CD4-positive, alpha-beta T cell treated with Interleukin-4 for 1 hour (primary cell): ENCODE measurements at regions not wholly inside any gene's neighbourhood (a gene's known extent, or its start where the extent isn't known, plus 50 kb on each side); places are given as distances from the start of the nearest gene placed in this dataset.
A peak's percentile ranks its signal among the peaks of the same experiment; 100 is the strongest.
"Not testable (repeated sequence)": the region's sequence is repeated elsewhere in the genome, so short reads cannot be mapped to it uniquely, and the experiment has no call there.

ENCODE experiments used
- DNase-seq, 2 donors: peaks; one replicate each; pipeline ENCODE4 v3.0.0-alpha.2; 2020 to 2022

DNA sequence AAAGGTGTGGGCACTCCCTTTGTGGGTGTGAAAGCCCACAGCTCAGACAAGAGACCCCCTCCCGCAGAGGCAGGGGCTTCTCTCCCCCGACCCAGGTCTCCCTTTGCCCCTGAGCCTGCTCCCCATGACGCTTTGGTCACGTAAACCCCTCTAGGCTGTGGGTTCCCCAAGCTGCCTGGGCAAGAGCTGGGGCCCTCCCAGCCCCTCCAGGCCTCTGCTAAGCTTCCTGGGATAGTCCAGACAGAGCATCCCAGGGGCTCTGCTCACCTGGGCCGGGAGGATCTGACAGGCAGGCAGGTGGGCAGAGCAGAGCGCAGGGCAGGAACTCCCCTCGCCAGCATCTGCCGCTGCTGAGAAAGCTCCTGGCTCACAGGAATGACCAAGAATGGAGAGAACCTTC lies 177.3 kb downstream of the BANP start:
- no peak for DNase-seq

DNA sequence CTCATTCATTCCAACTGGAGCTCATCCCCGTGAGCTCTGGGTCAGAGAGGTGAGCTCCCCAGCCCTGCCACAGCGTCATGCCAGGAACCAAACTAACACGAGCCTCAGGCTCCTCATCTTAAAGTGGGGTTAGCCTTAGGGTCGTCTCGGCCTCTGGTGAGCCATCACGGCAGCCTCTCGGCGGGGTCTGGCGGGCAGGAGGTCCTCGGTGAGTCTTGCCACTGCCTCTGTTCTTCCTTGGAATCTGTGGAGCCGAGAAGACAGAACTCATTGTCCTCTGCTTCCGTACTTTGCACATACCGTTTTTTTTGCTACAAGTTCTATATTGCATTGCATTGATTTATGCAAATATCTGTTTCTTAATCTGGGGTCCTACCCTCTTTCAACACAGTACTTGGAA lies 177.9 kb downstream of the BANP start:
- DNase-seq: not testable (repeated sequence)

DNA sequence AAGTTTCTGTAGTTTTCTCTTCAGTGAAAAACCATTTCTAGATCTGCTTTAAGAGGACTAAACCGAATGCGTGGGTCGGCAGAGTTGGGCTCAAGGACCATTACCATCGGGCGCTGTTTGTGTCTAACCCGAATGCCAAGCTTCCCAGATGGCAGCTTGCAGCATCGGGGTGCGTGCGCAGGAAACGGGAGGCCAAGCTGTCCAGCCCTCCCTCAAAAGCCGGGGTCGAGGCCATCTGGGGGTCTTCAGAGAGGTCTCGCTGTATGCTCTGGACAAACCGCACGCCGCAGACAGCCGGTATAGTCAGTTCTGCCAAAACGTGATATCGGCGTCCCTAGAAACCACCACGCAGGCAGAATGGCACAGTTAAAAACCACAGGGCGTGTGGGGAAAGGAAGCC lies 178.8 kb downstream of the BANP start:
- DNase-seq: no peak

DNA sequence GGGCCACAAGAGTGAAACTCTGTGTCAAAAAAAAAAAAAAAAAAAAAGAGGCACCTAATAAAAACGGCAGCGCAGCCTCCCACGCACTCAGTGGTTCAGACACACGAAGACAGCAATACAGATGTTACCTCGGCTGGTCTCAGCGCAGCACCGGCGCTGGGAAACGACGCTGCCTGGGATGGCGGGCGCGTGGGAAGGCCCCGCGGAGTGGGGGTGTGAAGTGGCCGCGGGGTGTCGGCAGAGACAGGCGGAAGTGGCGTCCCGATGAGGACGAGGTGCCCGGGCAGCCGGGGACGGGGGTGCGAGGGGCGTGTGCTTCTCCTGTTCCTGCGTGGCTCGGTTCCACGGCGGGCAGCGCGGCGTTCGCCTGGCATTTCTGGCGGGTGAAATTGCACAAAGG lies 179.4 kb downstream of the BANP start:
- no peak for DNase-seq

DNA sequence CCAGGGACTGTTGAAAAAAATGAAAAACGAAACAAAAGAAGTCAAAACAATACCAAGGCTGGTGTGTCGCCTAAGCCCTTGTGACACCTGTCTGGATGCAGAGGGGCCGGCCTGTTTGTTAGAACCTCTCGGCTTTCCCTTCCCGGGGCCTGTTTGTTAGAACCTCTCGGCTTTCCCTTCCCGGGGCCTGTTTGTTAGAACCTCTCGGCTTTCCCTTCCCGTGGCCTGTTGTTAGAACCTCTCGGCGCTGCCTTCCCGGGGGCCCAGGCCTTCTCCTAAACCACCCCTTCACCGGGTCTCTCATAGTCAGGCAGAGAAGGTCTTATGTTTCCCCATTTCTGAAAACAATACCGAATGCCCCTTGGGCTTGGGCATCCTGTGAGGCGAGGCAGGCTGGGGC lies 180.0 kb downstream of the BANP start:
- DNase-seq: no peak

DNA sequence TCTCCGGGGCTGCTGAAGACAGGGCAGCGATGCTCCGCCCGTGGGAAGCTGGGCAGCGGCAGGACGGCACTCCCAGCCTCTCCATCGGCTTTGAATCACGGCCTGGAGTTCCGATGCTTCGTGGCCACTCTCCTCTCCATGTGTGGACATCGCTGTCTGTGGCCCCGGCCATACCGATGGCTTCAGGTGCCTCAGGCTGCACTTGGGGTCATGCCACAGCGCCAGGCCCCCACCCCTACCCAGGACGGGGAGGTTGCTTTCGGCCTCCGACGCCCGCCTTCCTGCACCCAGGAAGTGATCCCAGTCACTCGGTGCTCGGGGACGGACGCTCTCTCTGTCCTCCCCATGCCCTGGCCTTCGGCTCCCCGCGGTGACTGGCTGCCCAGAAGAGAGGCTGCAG lies 180.7 kb downstream of the BANP start:
- DNase-seq: no peak

DNA sequence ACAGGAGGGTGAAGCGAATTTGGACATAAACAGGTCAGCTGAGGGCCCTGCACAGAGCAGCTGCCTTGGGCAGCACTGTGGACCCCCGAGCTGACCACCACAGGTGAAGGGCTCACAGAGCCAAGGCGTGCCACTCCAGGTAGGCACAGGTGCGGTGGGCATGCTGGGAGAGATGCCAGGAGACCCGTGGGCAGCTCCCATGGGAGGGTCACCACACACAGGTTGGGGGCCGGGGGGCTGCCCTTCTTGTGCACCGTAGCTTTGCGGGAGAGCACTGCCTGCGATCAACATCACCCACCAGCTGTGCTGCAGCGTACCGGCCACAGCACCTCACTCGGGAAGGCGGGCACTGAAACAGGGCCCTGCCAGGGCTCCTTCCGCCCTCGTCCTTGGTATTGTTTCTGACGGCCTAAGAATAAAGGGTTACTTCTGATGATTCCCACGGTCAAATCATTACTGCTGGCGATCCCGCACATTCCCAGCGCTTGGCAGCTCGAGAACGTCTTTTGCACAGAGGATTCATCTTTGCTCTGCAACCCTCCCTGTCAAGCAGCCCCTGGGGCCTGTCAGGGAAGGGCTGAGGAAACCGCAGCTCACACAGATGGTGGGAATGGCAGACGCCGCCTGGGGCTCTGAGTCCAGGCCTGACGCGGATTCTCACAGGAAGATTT lies 181.7 kb downstream of the BANP start:
- no peak for DNase-seq

DNA sequence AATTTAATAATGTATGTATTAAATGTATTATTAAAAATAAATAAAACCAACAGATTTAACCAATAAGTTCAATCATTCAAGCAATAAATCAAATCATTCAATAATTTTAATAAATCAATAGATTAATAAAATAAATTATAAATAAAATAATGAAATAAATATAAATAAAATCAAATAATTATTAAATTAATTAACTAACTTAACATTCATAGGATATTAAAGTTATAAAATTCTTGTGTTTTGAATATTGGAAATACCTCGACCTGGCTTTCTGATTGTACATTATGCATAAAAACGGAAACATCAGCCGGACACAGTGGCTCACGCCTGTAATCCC lies 182.2 kb downstream of the BANP start:
- DNase-seq: no peak

DNA sequence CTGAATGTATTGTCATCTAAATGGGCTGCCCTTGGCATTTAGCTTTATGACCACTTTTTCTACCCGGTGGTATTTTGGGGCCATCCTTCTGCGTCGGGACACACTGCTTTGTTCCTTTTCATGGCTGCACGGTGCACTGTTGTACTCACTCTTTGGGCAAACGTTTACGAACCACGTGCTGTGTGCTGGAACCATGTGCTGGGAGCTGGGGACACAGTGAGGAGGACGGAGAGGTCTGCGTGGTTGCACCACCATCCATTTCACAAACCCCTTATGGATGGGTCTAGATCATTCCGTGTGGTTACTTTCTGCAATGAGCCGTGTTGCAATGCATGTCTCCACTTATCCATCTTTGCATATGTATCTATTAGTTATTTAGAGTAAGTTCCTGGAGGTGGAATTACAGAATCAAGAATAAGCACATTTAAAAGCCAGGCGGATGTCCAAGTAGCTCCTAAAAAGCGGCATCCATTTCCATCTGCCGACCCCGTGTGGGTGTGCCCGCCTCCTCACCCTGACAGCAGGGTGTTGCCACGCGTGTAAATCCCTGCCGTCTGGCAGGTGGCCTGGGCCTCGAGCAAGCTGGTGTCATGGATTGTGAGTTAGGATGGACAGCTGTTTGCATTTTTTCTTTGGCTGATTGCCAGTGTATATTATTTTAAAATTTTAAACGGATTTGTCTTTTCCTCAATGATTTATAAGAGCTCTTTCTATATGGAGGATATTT lies 183.1 kb downstream of the BANP start:
- not testable (repeated sequence) for DNase-seq

DNA sequence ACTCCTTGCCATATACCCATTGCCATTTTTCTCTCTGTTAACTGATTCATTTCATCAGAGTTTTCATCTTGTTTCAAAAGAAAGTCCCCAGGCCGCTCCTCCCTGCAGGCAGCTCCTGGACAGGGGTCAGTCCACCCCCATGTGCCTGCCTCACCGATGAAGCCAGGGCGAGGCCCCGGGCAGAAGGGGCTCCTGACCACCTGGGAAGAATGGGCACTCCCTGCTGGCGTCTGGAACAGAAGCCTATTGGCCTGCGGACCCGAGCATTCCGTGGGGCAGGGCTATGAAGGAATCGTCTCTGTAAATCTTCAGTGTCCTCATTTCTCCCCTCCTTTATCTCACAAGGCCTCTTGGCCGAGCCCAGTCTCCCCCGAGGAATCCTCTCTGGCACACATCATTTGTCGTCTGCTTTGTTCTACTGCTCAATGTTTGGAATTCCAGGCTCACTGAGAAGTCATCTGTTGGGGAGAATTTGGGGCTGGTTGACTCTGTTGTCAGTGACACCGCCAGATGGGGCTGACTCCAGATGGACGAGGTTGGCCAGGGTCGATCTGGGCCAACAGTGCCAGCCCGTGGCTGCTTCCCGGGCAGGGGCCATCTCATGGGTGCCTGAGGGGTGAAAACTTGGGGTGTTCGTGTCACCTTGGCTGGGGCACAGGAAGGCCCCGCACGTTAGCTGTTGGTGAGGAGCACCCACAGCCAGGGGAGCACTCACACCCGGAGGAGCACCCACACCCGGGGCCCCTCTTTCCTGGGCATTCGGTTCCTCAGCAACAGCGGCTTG lies 183.9 kb downstream of the BANP start:
- DNase-seq: not testable (repeated sequence)

DNA sequence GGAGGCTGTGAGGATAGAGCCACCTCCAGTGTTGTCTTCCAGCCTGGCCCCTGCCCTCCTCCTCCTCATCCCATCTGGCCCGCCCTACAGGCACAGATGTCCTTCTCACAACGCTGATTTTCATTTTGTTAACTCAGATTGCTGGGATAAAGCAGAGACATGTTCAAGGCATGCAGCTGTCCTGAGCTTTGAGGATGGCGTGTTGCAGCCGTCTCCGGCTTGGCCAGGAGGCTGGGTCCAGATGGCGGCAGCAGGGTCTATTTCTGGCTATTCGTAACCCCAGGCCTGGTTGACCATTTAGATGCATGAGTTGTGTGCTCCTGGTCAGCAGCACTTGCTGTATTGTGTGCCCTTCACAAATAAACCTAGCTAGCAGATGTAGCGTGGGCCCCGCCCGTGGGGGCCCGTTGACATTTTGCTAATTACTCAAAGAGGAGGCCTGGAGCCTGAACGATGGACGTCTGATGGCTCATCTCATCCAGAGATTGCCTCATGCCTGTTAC lies 185.0 kb downstream of the BANP start:
- not testable (repeated sequence) for DNase-seq

DNA sequence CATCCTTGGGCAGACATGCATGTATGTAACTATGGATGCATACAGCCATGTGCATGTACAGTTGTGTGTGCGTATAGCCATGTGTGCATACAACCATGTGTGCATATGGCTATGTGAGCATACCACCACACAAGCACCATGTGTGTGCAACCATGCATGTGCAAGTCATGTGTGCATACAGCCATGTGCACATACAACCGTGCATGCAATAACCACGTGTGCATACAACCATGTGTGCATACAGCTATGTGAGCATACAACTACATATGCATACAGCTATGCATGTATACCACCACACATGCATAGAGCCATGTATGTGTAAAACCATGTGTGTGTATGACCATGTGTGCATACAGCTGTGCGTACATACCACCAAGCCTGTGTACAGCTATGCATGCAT lies 185.7 kb downstream of the BANP start:
- DNase-seq: not testable (repeated sequence)

DNA sequence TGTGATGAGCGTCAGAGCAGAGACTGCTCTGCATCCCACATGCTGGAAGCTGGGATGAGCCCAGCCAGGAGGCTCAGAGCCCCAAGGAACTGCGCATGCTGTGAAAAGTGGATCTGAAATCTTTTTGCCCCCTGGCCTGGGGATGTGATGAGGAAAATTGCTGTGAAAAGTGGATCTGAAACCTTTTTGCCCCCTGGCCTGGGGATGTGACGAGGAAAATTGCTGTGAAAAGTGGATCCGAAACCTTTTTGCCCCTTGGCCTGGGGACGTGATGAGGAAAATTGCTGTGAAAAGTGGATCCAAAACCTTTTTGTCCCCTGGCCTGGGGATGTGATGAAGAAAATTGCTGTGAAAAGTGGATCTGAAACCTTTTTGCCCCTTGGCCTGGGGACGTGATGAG lies 187.9 kb downstream of the BANP start:
- DNase-seq: peak in 1 of 2 donors; percentile 14

DNA sequence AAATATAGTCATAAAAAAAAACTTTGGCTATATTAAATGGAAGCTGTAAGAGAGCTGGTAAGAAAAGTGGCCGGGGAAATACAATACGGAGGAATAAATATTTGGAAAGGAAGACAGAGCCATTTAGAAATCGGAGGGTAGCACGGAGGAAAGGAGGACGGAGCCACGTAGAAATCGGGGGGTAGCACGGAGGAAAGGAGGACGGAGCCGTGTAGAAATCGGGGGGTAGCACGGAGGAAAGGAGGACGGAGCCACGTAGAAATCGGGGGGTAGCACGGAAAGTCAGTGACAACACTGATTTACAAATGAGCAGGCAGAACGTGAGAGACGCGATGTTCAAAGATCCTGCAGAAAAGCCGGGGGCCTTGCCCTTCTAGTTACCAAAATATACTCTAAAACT lies 189.0 kb downstream of the BANP start:
- DNase-seq: not testable (repeated sequence)

DNA sequence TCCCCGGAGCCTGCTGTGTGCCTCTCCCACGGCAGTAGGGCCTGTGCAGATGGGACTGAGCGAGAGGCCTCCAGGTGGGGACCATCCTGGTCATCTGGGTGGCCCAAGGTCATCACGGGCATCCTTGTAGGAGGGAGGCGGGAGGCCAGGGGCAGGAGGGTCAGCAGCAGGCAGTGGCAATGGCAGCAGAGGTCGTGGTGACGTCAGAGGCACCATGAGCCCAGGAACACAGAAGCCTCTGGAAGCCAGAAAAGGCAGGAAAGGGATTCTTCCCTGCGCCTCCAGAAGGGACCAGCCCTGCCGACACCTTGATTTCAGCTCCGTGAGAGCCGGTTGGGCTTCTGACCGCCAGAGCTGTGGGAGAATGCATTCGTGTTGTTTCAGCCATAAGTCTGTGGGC lies 190.3 kb downstream of the BANP start:
- DNase-seq: no peak

DNA sequence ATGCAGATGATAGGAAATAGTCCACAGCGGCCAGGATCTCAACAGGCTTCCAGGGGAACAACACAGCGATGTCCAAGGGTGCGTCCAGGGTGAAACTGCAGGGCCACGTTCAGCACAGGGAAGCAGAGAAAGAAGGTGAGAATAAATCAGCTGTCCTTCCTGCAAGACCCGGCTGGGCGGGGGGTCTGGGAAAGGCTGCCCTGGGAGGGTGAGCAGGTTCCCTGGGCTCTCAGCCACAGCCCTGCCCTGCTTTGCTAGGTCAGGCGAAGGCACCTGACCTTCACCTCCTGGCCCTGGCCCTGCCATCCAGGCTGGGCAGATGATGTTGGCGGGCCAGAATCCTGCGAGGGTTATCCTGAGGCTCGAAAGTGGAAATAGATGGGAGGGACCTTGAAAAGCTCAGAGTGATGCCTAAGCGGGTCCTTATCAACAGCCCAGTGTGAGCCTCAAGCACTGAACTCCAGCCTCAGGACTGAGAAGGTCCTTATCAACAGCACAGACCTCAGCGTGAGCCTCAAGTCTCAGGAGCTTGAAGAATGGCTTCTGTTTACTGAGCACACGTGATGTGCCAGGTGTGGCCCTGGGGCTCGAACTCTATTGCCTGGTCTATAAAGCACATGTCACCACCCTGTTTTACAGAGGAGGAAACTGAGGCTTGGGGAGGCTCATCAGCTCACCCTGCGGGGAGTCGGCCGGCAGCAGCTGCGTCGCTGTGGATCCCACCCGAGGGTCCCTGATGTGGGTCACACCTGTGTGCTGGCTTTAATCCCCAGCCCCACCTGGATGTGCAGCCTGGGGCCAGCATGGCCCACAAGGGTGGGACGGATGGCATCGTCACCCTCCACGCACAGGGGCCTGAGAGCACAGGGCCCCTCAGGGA lies 191.1 kb downstream of the BANP start:
- not testable (repeated sequence) for DNase-seq

DNA sequence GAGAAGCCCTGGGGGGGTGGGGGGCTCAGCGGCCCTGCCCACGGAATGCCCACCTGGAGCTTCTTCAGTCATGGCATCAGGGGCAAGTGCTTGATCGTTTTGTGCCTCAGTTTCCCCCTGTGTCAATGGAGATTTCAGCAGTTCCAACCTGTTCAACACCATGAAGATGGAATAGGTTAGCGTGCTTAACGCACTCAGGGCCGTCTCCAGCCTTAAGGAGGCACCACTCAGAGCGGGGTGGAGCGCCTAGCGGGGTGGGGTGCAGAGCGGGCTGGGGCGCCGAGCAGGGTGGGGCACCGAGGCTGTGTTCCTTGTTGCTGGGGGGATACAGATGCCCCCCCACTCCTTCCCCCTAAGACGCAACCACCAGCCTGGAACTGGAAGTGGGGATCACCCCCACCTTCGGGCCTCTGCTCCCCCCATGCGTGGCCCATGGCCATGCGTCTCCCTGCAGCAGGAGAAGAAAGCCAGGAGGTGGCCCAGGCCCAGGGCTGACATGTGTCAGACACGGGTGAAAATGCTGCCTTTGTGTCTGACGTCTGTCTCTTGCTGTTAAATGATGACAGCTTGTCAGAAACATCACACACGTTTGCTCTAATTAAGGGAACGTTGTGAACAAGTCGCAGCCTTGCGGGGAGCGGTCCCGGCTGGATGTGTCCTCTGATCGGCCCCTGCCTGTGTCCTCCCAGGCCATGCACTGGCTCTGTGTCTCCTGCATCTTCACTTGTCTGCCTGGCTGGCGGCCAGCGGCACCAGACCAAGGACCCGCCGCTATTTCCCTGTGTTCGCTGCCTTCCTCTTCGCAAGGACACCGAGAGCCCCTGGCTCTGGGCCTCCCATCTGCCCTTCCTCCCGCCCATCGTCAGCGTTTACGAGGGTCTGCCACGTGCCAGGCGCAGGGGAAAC lies 192.1 kb downstream of the BANP start:
- not testable (repeated sequence) for DNase-seq

DNA sequence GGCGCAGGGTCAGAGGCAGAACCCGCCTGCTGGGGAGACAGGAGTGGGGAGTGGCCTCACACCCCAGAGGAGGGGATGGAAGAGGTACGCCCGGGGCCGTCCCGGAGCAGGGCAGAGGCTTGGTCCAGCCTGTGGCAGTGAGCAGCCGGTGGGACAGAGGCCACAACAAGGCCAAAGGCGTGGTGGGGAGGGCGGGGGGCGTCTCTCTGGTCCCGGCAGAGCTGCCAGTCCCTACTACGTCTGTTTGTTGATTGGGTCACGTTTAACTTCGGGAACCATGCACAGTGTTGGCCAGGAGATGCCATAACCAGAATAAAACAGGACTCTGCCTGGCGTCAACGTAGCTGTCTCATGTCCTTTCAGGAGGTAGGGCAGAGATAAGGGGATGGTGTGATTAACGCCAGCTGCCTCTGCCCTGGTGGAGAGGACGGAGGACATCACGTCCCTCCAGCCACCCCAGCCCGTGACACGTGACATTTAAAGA lies 192.8 kb downstream of the BANP start:
- no peak for DNase-seq

DNA sequence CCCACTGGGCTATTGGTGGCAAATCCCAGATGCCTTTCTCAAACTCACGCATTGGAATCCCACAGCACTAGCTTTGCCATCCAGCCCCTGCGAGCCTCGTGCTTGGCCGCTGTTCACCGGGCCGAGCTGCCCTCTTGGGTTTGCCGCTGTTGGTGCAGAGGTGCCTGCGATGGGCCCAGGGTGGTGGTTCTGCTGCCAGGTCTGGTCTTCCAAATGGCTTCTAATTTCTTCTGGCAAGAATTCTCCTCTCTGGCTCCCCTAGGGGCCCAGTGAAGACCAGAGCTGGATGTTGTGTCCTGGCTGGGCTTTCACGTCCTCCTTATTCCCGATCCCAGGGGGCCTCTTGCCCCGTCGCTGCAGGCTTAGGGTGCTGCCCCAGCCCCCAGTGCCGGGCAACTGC lies 194.1 kb downstream of the BANP start:
- DNase-seq: not testable (repeated sequence)

DNA sequence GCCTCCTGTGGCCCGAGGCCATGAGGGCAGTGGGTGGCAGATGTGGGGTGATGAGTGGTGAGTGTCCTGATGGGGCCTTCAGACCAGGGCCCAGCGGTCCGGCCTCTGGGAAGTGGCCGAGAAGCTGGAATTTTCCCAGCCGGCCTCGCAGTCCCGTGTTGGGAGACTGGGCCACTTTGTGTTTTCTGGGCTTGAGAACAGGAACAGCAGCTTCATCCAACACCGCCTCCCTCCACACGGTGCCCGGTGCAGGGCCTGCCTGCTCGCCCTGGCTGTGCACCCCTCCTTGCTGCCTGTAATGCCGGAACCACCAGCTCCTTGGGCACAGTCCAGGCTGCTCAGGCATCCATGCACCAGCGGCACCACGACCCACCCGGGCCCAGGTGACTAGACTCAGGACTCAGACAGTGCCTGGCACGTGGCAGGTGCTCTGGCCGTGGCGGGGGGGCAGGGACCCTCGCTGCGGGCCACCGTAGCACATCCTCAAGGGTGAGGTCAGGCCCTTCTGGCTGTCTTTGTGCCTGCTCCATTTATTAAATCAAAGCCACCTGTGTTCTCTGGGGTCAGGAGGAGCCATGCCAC lies 194.7 kb downstream of the BANP start:
- not testable (repeated sequence) for DNase-seq

DNA sequence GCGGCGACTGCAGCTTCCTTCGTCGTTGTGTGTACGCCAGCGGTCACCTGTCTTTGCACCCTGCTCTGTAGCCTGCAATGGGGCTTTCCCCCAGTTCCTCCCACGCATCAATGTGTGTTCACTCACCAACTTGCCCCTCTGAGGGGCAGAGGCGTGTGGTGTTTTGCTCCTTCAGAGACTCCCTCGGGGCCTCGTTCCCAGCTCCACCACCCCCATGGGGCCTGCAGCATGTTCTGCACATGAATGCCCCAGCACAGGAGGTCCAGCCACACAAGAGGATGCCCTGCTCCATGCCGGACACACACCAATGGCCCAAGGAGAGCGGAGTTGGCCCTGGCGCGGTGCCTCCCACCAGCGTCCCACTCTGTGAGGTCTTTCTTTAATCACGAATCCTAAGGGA lies 196.8 kb downstream of the BANP start:
- DNase-seq: not testable (repeated sequence)
